BLaER1 treated with 17β-estradiol and CSF1 and Interleukin-3, amounts not matched to agents 10 nM and 100 nM (cell line): ENCODE measurements at regions not wholly inside any gene's neighbourhood (a gene's known extent, or its start where the extent isn't known, plus 50 kb on each side); places are given as distances from the start of the nearest gene placed in this dataset.
A peak's percentile ranks its signal among the peaks of the same experiment; 100 is the strongest.

ENCODE experiments used
- H3K27ac ChIP-seq, 11 experiments: shearing (Covaris generic); formaldehyde crosslinking; 2 replicates each; pipeline ENCODE4 v1.8.1; 2022
- H3K27me3 ChIP-seq, 11 experiments: shearing (Covaris generic); formaldehyde crosslinking; 2 replicates each; pipeline ENCODE4 v1.8.1; 2022
- H3K36me3 ChIP-seq, 11 experiments: shearing (Covaris generic); formaldehyde crosslinking; 2 replicates each; pipeline ENCODE4 v1.8.1; 2022
- H3K4me1 ChIP-seq, 10 experiments: shearing (Covaris generic); formaldehyde crosslinking; 2 replicates each; pipeline ENCODE4 v1.8.1; 2022
- H3K4me2 ChIP-seq, 11 experiments: shearing (Covaris generic); formaldehyde crosslinking; 2 replicates each; pipeline ENCODE4 v1.8.1; 2022
- H3K4me3 ChIP-seq, 10 experiments: shearing (Covaris generic); formaldehyde crosslinking; 2 replicates each; pipeline ENCODE4 v1.8.1; 2022
- H3K9ac ChIP-seq, 11 experiments: shearing (Covaris generic); formaldehyde crosslinking; 2 replicates each; pipeline ENCODE4 v1.8.1; 2022
- H3K9me3 ChIP-seq, 11 experiments: shearing (Covaris generic); formaldehyde crosslinking; replicated peaks in 1 of 11; 2 replicates each; pipeline ENCODE4 v1.8.1; 2022
- H4K20me1 ChIP-seq, 11 experiments: shearing (Covaris generic); formaldehyde crosslinking; 2 replicates each; pipeline ENCODE4 v1.8.1; 2022
- Cebpa-rat ChIP-seq, 11 experiments: shearing (Covaris generic); IDR thresholded peaks; 2 replicates each; pipeline ENCODE4 v1.8.1; 2022

DNA sequence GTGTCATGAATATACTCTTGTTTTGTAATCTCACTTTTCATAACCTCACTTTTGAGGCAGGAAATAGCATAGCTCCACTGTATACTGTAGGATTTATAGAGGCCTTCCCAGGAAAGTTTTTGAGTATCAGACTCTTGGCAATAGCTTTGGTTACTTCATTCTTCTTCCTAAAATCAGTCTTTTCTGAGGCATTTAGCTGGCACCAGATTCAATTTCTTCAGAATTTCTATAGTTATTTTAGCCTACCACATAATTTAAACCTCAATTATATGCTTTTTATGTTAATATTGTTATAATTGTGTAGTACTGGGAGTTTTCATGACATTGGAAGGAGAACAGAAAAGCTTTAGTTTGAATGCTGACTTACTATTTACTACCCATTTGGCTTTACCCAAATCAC lies 322.3 kb upstream of the FAR2 start:
- Histone ChIP-seq H3K9ac (no peak overlapping the region), H3K4me3 (no peak overlapping the region), H4K20me1 (no peaks in the 10 kb centered on the region), H3K4me1 (peaks cover 0 to under 1% (median 0%) of the 10 kb centered on the region in 10 experiments; a peak in 1 of 20 replicates), H3K27me3 (no peaks in the 10 kb centered on the region), H3K36me3 (no peaks in the 10 kb centered on the region), H3K9me3 (no peaks in the 10 kb centered on the region), H3K27ac (no peak overlapping the region), H3K4me2 (no peak overlapping the region)
- TF ChIP-seq Cebpa-rat (IDR thresholded peaks at IDR 0.05) = no peak

- Histone ChIP-seq H3K27me3 (no peaks in the 10 kb centered on the region), H3K27ac (no peak overlapping the region), H3K4me2 (no peak overlapping the region), H3K4me3 (no peak overlapping the region), H4K20me1 (no peaks in the 10 kb centered on the region), H3K9ac (no peak overlapping the region), H3K9me3 (no peaks in the 10 kb centered on the region), H3K36me3 (no peaks in the 10 kb centered on the region), H3K4me1 (no peaks in the 10 kb centered on the region)
- TF ChIP-seq Cebpa-rat (IDR thresholded peaks at IDR 0.05) = no peak
These were observed 321.2 kb upstream of the FAR2 start for GRCh38 chr12:28827861-28828260.

DNA sequence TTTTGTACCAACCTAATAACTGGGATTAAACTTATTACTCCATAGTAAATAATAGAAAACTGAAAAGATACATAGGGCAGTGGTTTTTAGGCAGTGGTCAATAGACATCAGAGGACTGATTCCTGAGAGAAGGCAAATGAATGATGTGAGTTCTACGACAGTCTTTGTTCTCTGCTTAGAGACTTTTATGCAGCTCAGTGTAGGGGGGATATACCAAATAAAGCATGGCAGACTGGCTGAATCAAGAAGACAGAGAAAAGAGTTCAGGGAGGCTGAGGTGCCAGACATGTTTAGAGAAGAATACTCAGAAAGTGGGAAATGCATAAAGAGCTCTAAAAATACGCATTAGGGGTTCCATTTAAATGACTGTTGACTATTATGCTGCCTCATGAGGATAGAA lies 320.8 kb upstream of the FAR2 start:
- no peaks in the 10 kb centered on the region for H3K36me3 ChIP-seq
- no peak overlapping the region for H3K4me3 ChIP-seq
- no peak for TF ChIP-seq Cebpa-rat (IDR thresholded peaks at IDR 0.05)
- H3K4me1 ChIP-seq = no peaks in the 10 kb centered on the region
- H3K9me3 ChIP-seq = no peaks in the 10 kb centered on the region
- no peak overlapping the region for H3K27ac ChIP-seq
- H3K27me3 ChIP-seq = no peaks in the 10 kb centered on the region
- no peaks in the 10 kb centered on the region for H4K20me1 ChIP-seq
- no peak overlapping the region for H3K4me2 ChIP-seq
- H3K9ac ChIP-seq = no peak overlapping the region

- no peaks in the 10 kb centered on the region for H4K20me1 ChIP-seq
- H3K27me3 ChIP-seq = no peaks in the 10 kb centered on the region
- H3K4me1 ChIP-seq = no peaks in the 10 kb centered on the region
- no peak overlapping the region for H3K9ac ChIP-seq
- H3K9me3 ChIP-seq = no peaks in the 10 kb centered on the region
- no peaks in the 10 kb centered on the region for H3K36me3 ChIP-seq
- no peak for TF ChIP-seq Cebpa-rat (IDR thresholded peaks at IDR 0.05)
- no peak overlapping the region for H3K4me3 ChIP-seq
- no peak overlapping the region for H3K27ac ChIP-seq
- no peak overlapping the region for H3K4me2 ChIP-seq
These were observed 318.6 kb upstream of the FAR2 start for GRCh38 chr12:28830491-28830890.

- H3K9me3 ChIP-seq = no peaks in the 10 kb centered on the region
- no peaks in the 10 kb centered on the region for H3K36me3 ChIP-seq
- no peak overlapping the region for H3K27ac ChIP-seq
- H3K27me3 ChIP-seq = no peaks in the 10 kb centered on the region
- H3K9ac ChIP-seq = no peak overlapping the region
- no peaks in the 10 kb centered on the region for H3K4me1 ChIP-seq
- no peak overlapping the region for H3K4me3 ChIP-seq
- no peaks in the 10 kb centered on the region for H4K20me1 ChIP-seq
- no peak for TF ChIP-seq Cebpa-rat (IDR thresholded peaks at IDR 0.05)
- no peak overlapping the region for H3K4me2 ChIP-seq
These were observed 304.4 kb upstream of the FAR2 start for GRCh38 chr12:28844718-28845117.

DNA sequence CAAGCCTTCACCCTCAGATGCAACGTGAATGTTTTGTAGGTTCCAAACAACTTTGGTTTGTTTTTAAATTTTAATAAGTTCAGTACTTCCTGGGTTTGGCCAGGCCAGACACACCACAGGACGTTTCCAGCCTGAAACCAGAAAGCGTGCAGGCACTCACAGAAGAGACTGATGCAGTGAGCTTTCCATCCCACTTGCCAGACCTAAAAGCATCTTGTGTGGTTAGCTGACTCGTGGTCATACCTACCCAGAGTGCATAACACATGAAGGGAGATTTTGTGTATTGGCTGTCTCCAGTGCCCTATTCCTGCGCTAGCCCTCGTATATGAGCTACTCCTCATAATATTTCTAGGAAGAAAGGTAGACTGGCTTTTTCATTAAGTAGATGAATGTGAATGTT lies 297.3 kb upstream of the FAR2 start:
- Histone ChIP-seq H3K27ac (no peak overlapping the region), H3K27me3 (no peaks in the 10 kb centered on the region), H3K4me3 (no peak overlapping the region), H3K9ac (no peak overlapping the region), H3K4me2 (no peak overlapping the region), H4K20me1 (no peaks in the 10 kb centered on the region), H3K9me3 (no peaks in the 10 kb centered on the region), H3K4me1 (peaks cover 0 to 17% (median 0%) of the 10 kb centered on the region in 10 experiments; a peak in 4 of 20 replicates), H3K36me3 (no peaks in the 10 kb centered on the region)
- no peak for TF ChIP-seq Cebpa-rat (IDR thresholded peaks at IDR 0.05)

GRCh38 chr12:28855761-28856310 lies 293.2 kb upstream of the FAR2 start:
- H3K27ac ChIP-seq = no peak overlapping the region
- no peaks in the 10 kb centered on the region for H4K20me1 ChIP-seq
- H3K9ac ChIP-seq = no peak overlapping the region
- no peaks in the 10 kb centered on the region for H3K27me3 ChIP-seq
- H3K9me3 ChIP-seq = no peaks in the 10 kb centered on the region
- H3K36me3 ChIP-seq = no peaks in the 10 kb centered on the region
- TF ChIP-seq Cebpa-rat (IDR thresholded peaks at IDR 0.05) = no peak
- peaks cover 0 to 28% (median 0%) of the 10 kb centered on the region in 10 experiments; a peak in 4 of 20 replicates for H3K4me1 ChIP-seq
- no peak overlapping the region for H3K4me3 ChIP-seq
- peak overlapping the region in 2 of 11 experiments; percentile 28 to 66; a peak in 4 of 22 replicates for H3K4me2 ChIP-seq

GRCh38 chr12:28857369-28857768 lies 291.7 kb upstream of the FAR2 start:
- H3K36me3 ChIP-seq = no peaks in the 10 kb centered on the region
- H3K27ac ChIP-seq = no peak overlapping the region
- no peaks in the 10 kb centered on the region for H3K27me3 ChIP-seq
- no peaks in the 10 kb centered on the region for H4K20me1 ChIP-seq
- no peak overlapping the region for H3K9ac ChIP-seq
- H3K9me3 ChIP-seq = no peaks in the 10 kb centered on the region
- no peak for TF ChIP-seq Cebpa-rat (IDR thresholded peaks at IDR 0.05)
- peaks cover 0 to 28% (median 0%) of the 10 kb centered on the region in 10 experiments; a peak in 4 of 20 replicates for H3K4me1 ChIP-seq
- H3K4me3 ChIP-seq = no peak overlapping the region
- H3K4me2 ChIP-seq = peak overlapping the region in 2 of 11 experiments; percentile 1 to 8; a peak in 1 of 22 replicates

DNA sequence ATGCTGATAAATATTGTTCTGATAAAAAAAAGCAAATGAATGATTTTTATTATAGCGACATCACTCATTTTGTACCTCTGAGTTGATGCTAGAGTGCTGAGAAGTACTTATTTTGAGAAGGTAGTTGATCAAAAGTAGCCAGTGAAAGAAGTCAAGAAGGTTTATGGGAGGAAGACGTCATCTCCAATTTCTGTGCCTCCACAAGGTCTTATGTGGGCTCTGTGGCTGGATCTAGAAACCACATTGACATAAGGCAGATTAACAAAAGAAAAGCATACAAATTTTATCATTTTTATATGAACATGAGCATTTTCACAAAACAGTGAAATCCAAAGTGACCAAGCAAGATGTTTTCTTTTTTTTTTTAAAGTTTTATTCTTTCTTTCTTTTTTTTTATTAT lies 289.5 kb upstream of the FAR2 start:
- no peak overlapping the region for H3K4me2 ChIP-seq
- no peaks in the 10 kb centered on the region for H4K20me1 ChIP-seq
- peaks cover 0 to 28% (median 0%) of the 10 kb centered on the region in 10 experiments; a peak in 4 of 20 replicates for H3K4me1 ChIP-seq
- H3K27ac ChIP-seq = no peak overlapping the region
- H3K4me3 ChIP-seq = no peak overlapping the region
- TF ChIP-seq Cebpa-rat (IDR thresholded peaks at IDR 0.05) = no peak
- H3K36me3 ChIP-seq = no peaks in the 10 kb centered on the region
- H3K9me3 ChIP-seq = no peaks in the 10 kb centered on the region
- H3K9ac ChIP-seq = no peak overlapping the region
- H3K27me3 ChIP-seq = no peaks in the 10 kb centered on the region

DNA sequence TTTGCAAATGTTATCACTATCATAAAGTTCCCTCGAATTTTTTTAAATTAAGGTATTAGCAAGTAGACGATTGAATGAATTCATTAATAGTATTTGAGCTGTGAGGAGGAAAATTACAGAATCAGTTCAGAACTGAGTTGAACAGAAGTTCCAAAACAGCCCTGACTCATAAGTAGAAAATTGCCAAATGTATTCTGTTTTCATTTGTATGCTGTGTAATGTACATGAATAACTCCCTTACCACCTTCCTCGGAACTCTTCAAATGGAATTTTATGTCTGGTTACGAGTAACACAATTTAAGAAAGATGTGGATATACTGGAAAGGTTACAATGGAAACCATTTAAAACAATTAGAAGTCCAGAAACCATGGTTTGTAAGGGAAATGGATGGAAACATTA lies 283.3 kb upstream of the FAR2 start:
- no peak overlapping the region for H3K27ac ChIP-seq

More for the DNA sequence above, 283.3 kb upstream of the FAR2 start:
- H3K9ac ChIP-seq = no peak overlapping the region
- no peaks in the 10 kb centered on the region for H3K9me3 ChIP-seq
- H3K27me3 ChIP-seq = no peaks in the 10 kb centered on the region
- no peak overlapping the region for H3K4me3 ChIP-seq
- TF ChIP-seq Cebpa-rat (IDR thresholded peaks at IDR 0.05) = no peak
- peaks cover 0 to 16% (median 0%) of the 10 kb centered on the region in 10 experiments; a peak in 6 of 20 replicates for H3K4me1 ChIP-seq
- no peaks in the 10 kb centered on the region for H3K36me3 ChIP-seq
- no peaks in the 10 kb centered on the region for H4K20me1 ChIP-seq
- no peak overlapping the region for H3K4me2 ChIP-seq
